Activated T-helper 2 cell treated with anti-CD3 and anti-CD28 coated beads, Interferon-gamma antibody, Interleukin-2, Interleukin-4, amounts not matched to agents 10 μg/mL and 5 μg/mL and 100 μg/mL, durations not matched to agents 14 hours and 24 hours and 36 hours (primary cell): ENCODE measurements at regions not wholly inside any gene's neighbourhood (a gene's known extent, or its start where the extent isn't known, plus 50 kb on each side); places are given as distances from the start of the nearest gene placed in this dataset.
"Not testable (repeated sequence)": the region's sequence is repeated elsewhere in the genome, so short reads cannot be mapped to it uniquely, and the experiment has no call there.

ENCODE experiments used
- DNase-seq: peaks from one replicate; pipeline ENCODE4 v3.0.0; 2021; ENCODE audit warnings: low spot score
- H3K27ac Mint-ChIP-seq: one replicate; pipeline ENCODE4 v1.8.0; 2021; ENCODE audit warnings: mixed read lengths
- H3K27me3 Mint-ChIP-seq: one replicate; pipeline ENCODE4 v1.8.0; 2021; ENCODE audit warnings: low read depth, mixed read lengths
- H3K36me3 Mint-ChIP-seq: one replicate; pipeline ENCODE4 v1.8.0; 2021; ENCODE audit warnings: low read depth, mixed read lengths
- H3K4me1 Mint-ChIP-seq: one replicate; pipeline ENCODE4 v1.8.0; 2021; ENCODE audit warnings: low read depth, mixed read lengths
- H3K4me3 Mint-ChIP-seq: one replicate; pipeline ENCODE4 v1.8.0; 2021; ENCODE audit warnings: low read depth, mild to moderate bottlenecking, moderate library complexity, mixed read lengths
- H3K9me3 Mint-ChIP-seq: one replicate; pipeline ENCODE4 v1.8.0; 2021; ENCODE audit warnings: mixed read lengths
- intact Hi-C: fragments of 100-400 bp; cut with micrococcal nuclease; formaldehyde crosslinking; loops from one replicate; pipeline ENCODE4 v1.15.1; 2023

DNA sequence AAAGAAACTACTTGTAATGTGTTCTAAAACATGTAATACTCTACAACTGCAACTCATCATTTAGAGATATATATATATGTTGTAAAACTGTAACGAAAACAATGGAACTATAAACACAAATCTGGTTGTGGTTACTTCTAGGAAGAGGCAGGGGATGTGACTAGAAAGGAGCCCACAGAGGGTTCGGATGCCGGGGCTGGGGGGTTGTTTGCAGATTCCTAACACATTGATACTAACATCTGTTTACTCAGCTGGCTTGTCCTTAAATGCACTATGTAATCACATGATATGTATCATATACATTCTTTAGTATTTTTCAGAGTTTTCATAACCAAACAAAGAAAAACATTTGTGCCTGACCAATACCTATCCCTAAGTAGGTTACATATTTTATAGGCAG is 160.5 kb upstream of the VIPR2 start:
- H3K9me3 Mint-ChIP-seq, H3K4me3 Mint-ChIP-seq, H3K36me3 Mint-ChIP-seq, H3K27me3 Mint-ChIP-seq, DNase-seq, H3K27ac Mint-ChIP-seq, intact Hi-C loops, H3K4me1 Mint-ChIP-seq: not testable (repeated sequence)

DNA sequence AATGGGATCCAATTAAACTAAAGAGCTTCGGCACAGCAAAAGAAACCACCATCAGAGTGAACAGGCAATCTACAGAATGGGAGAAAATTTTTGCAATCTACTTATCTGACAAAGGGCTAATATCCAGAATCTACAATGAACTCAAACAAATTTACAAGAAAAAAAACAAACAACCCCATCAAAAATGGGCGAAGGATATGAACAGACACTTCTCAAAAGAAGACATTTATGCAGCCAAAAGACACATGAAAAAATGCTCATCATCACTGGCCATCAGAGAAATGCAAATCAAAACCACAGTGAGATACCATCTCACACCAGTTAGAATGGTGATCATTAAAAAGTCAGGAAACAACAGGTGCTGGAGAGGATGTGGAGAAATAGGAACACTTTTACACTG is 158.8 kb upstream of the VIPR2 start:
- H3K36me3 Mint-ChIP-seq, H3K27me3 Mint-ChIP-seq, H3K9me3 Mint-ChIP-seq, intact Hi-C loops, H3K4me3 Mint-ChIP-seq, DNase-seq, H3K27ac Mint-ChIP-seq, H3K4me1 Mint-ChIP-seq: not testable (repeated sequence)

- intact Hi-C loops: no loop called here
- Mint-ChIP-seq H3K4me3 (no peak overlapping the region), H3K27me3 (no peaks in the 10 kb centered on the region), H3K9me3 (peaks cover 8% of the 10 kb centered on the region), H3K27ac (no peak overlapping the region), H3K4me1 (no peaks in the 10 kb centered on the region), H3K36me3 (no peaks in the 10 kb centered on the region)
- no peak for DNase-seq
Observed at GRCh38 chr7:159296093-159296681, 151.5 kb upstream of the VIPR2 start.

DNA sequence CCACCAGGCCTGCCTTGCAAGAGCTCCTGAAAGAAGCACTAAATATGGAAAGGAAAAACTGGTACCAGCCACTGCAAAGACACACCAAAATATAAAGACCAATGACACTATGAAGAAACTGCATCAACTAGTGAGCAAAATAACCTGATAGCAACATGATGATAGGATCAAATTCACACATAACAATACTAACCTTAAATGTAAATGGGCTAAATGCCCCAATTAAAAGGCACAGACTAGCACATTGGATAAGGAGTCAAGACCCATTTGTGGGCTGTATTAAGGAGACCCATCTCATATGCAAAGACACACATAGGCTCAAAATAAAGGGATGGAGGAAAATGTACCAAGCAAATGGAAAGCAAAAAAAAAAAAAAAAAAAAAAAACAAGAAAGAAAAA is 141.8 kb upstream of the VIPR2 start:
- intact Hi-C loops, DNase-seq, H3K27ac Mint-ChIP-seq, H3K36me3 Mint-ChIP-seq, H3K4me3 Mint-ChIP-seq, H3K4me1 Mint-ChIP-seq, H3K27me3 Mint-ChIP-seq: not testable (repeated sequence)
- H3K9me3 Mint-ChIP-seq: peaks cover 21% of the 10 kb centered on the region

DNA sequence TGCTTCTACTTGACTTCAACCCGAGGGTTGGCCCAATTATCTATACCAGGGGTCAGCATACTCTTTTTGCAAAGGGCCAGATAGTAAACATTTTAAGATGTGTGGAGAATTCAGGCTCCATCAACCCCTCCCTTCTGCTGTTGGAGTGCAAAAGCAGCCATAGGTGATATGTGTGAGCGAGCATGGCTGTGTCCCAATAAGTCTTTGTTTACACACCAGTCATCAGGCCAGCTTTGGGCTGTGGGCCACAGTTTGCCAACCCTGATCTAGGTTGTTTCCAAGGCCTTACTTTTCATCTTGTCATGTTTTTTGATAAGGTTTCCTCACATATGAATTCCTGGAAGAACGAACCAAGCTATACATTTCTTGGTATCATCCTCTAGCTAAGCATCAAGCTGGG is 136.9 kb upstream of the VIPR2 start:
- intact Hi-C loops: no loop called here
- Mint-ChIP-seq H3K4me3 (no peak overlapping the region), H3K27me3 (peaks cover 2% of the 10 kb centered on the region), H3K9me3 (peaks cover 18% of the 10 kb centered on the region), H3K27ac (no peak overlapping the region), H3K36me3 (no peaks in the 10 kb centered on the region), H3K4me1 (no peaks in the 10 kb centered on the region)
- no peak for DNase-seq

DNA sequence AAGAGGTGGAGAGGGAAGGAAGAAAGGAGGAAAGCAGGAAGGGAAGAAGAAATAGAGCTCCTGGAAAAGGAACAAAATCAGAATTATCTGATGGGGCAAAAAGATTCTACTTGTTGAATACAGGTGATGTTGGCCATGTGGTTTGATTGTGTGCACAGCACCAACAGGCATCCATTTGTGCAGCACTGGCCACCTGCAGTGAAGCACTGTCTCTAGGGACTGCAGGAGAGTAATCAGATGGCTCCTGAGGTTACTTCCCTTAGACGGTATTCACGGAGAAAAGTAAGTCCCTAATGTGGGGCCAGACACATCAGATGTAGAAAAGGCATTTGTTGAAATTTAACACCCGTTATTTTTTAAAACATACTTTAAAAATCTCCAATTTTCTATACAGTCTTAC is 135.3 kb upstream of the VIPR2 start:
- H3K27ac Mint-ChIP-seq: no peak overlapping the region
- peaks cover 19% of the 10 kb centered on the region for H3K9me3 Mint-ChIP-seq
- intact Hi-C loops: no loop called here
- peaks cover 4% of the 10 kb centered on the region for H3K27me3 Mint-ChIP-seq
- H3K36me3 Mint-ChIP-seq: no peaks in the 10 kb centered on the region
- no peak overlapping the region for H3K4me3 Mint-ChIP-seq
- no peak for DNase-seq
- no peaks in the 10 kb centered on the region for H3K4me1 Mint-ChIP-seq

- Mint-ChIP-seq H3K27me3 (peaks cover 2% of the 10 kb centered on the region), H3K36me3 (peaks cover 3% of the 10 kb centered on the region), H3K9me3 (peaks cover 52% of the 10 kb centered on the region), H3K27ac (no peak overlapping the region), H3K4me3 (no peak overlapping the region), H3K4me1 (no peaks in the 10 kb centered on the region)
- DNase-seq: no peak
- intact Hi-C loops: no loop called here
Observed at GRCh38 chr7:159272739-159273138, 128.1 kb upstream of the VIPR2 start.

- Mint-ChIP-seq H3K4me1 (no peaks in the 10 kb centered on the region), H3K4me3 (no peak overlapping the region), H3K36me3 (peaks cover 3% of the 10 kb centered on the region)
Observed at GRCh38 chr7:159271781-159272180, 127.1 kb upstream of the VIPR2 start.

GRCh38 chr7:159269745-159270144 is 125.1 kb upstream of the VIPR2 start:
- H3K27ac Mint-ChIP-seq: no peak overlapping the region
- no peak for DNase-seq
- intact Hi-C loops: no loop called here
- no peaks in the 10 kb centered on the region for H3K27me3 Mint-ChIP-seq
- H3K36me3 Mint-ChIP-seq: peaks cover 3% of the 10 kb centered on the region
- no peak overlapping the region for H3K4me3 Mint-ChIP-seq
- H3K9me3 Mint-ChIP-seq: peaks cover 37% of the 10 kb centered on the region
- no peaks in the 10 kb centered on the region for H3K4me1 Mint-ChIP-seq

More at GRCh38 chr7:159271781-159272180, 127.1 kb upstream of the VIPR2 start:
- Mint-ChIP-seq H3K27ac (no peak overlapping the region), H3K27me3 (peaks cover 2% of the 10 kb centered on the region), H3K9me3 (peaks cover 50% of the 10 kb centered on the region)
- intact Hi-C loops: no loop called here
- DNase-seq: no peak

DNA sequence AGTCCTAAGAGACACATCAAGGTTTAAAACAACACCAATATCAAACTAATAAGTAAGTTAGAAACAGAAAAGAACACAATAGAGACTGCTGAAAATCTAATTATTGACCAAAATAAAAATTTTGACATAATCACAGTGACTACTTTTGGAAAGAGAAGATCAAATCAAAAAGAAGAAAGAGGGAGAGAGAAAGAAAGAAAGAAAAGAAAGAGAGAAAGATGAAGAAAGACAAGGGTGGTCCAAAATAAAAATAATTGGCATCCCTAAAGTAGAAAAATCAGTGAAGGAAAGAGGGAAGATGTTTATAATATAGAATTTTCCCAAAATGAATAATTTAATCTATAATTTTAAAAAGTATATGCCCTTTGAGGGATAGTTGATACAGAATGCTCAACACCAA is 118.8 kb upstream of the VIPR2 start:
- peaks cover 14% of the 10 kb centered on the region for H3K27me3 Mint-ChIP-seq
- no peak for DNase-seq
- H3K36me3 Mint-ChIP-seq: no peaks in the 10 kb centered on the region
- intact Hi-C loops: no loop called here
- no peaks in the 10 kb centered on the region for H3K4me1 Mint-ChIP-seq
- H3K9me3 Mint-ChIP-seq: peaks cover 21% of the 10 kb centered on the region
- no peak overlapping the region for H3K27ac Mint-ChIP-seq
- H3K4me3 Mint-ChIP-seq: no peak overlapping the region

GRCh38 chr7:159253657-159254056 is 109.0 kb upstream of the VIPR2 start:
- no peaks in the 10 kb centered on the region for H3K36me3 Mint-ChIP-seq
- H3K4me3 Mint-ChIP-seq: no peak overlapping the region
- peaks cover 14% of the 10 kb centered on the region for H3K27me3 Mint-ChIP-seq
- intact Hi-C loops: no loop called here
- H3K9me3 Mint-ChIP-seq: no peaks in the 10 kb centered on the region
- no peak for DNase-seq
- H3K27ac Mint-ChIP-seq: no peak overlapping the region
- H3K4me1 Mint-ChIP-seq: no peaks in the 10 kb centered on the region

- intact Hi-C loops: no loop called here
- no peaks in the 10 kb centered on the region for H3K36me3 Mint-ChIP-seq
- H3K4me3 Mint-ChIP-seq: no peak overlapping the region
- H3K27ac Mint-ChIP-seq: no peak overlapping the region
- H3K9me3 Mint-ChIP-seq: no peaks in the 10 kb centered on the region
- peaks cover 2% of the 10 kb centered on the region for H3K4me1 Mint-ChIP-seq
- peaks cover 31% of the 10 kb centered on the region for H3K27me3 Mint-ChIP-seq
- DNase-seq: no peak
Observed at GRCh38 chr7:159250471-159250870, 105.8 kb upstream of the VIPR2 start.

DNA sequence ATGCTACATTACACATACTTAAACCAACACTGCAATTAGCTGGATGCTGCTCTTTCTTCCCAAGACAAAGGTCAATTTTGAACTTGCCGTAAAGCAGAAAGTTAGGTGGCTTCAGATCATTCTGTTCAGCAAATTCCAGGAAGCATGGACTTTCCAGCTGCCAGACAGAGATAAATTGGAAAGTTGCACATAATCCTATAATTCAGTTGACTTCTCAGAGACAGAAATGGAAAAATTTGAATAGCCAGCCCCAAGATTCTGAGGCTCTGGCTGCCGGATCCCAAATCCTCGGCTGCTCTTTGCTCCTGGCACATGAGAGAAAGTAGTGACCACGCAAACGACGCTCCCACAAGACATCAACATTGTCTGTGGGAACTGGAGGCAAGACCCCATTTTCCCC is 105.0 kb upstream of the VIPR2 start:
- Mint-ChIP-seq H3K27me3 (peaks cover 36% of the 10 kb centered on the region), H3K36me3 (no peaks in the 10 kb centered on the region), H3K4me1 (peaks cover 2% of the 10 kb centered on the region), H3K9me3 (no peaks in the 10 kb centered on the region), H3K27ac (no peak overlapping the region), H3K4me3 (no peak overlapping the region)
- no peak for DNase-seq
- intact Hi-C loops: no loop called here

GRCh38 chr7:159247910-159248309 is 103.2 kb upstream of the VIPR2 start:
- intact Hi-C loops: no loop called here
- no peak for DNase-seq
- Mint-ChIP-seq H3K4me1 (peaks cover 2% of the 10 kb centered on the region), H3K27ac (no peak overlapping the region), H3K36me3 (no peaks in the 10 kb centered on the region), H3K9me3 (no peaks in the 10 kb centered on the region), H3K27me3 (peaks cover 36% of the 10 kb centered on the region), H3K4me3 (no peak overlapping the region)
